SK-N-SH (cell line): ENCODE measurements at regions not wholly inside any gene's neighbourhood (a gene's known extent, or its start where the extent isn't known, plus 50 kb on each side); places are given as distances from the start of the nearest gene placed in this dataset.

Source experiments
- CTCF ChIA-PET: fragments of 300-600, 350-600 bp; formaldehyde crosslinking; extraction: SDS; loops from one replicate; lab custom pipeline; 2021; lab: Yijun Ruan, JAX
- POLR2A ChIA-PET: fragments of 350-600 bp; sonication (Branson Sonifier 250); formaldehyde crosslinking; extraction: SDS; loops from one replicate; lab custom pipeline; 2020; ENCODE audit warnings: antibody characterized with exemption, inconsistent platforms; lab: Yijun Ruan, JAX
- DNase-seq: peaks from one replicate; pipeline ENCODE4 v3.0.0; 2012
- H2AFZ ChIP-seq: fragments of 200-600 bp; sonication (generic); 2 replicates; pipeline ENCODE4 v1.8.1; 2016; ENCODE audit warnings: antibody characterized with exemption, mild to moderate bottlenecking, low read depth
- H3F3A ChIP-seq: fragments of 200-600 bp; sonication (generic); replicated peaks from 2 replicates; pipeline ENCODE3; 2016; ENCODE audit warnings: antibody characterized with exemption, mild to moderate bottlenecking; ENCODE audit not compliant: insufficient read depth
- H3K27ac ChIP-seq, 2 experiments: fragments of 200-500 bp in 1 of 2; fragments of 200-600 bp in 1 of 2; sonication (Bioruptor generic) in 1 of 2; sonication (generic), shearing (Covaris generic) in 1 of 2; 2 replicates each; pipeline versions ENCODE4 v1.5.1 to v1.6.1; 2014 to 2016; ENCODE audit warnings: low read depth in 2 of 2, inconsistent platforms in 1 of 2, low read length in 1 of 2, mild to moderate bottlenecking in 1 of 2, mixed read lengths in 1 of 2
- H3K27me3 ChIP-seq: fragments of 200-600 bp; sonication (generic), shearing (Covaris generic); 2 replicates; pipeline ENCODE4 v1.6.1; 2016; ENCODE audit warnings: mixed run types; ENCODE audit not compliant: insufficient read depth
- H3K36me3 ChIP-seq, 2 experiments: fragments of 200-500 bp in 1 of 2; fragments of 200-600 bp in 1 of 2; sonication (Bioruptor generic) in 1 of 2; sonication (generic) in 1 of 2; replicated peaks in 1 of 2; 2 replicates each; pipeline versions ENCODE3 to v1.5.1; 2014 to 2016; ENCODE audit warnings: low read length in 1 of 2, mild to moderate bottlenecking in 1 of 2; ENCODE audit not compliant: insufficient read depth in 2 of 2, control insufficient read depth in 1 of 2
- H3K4me1 ChIP-seq, 2 experiments: fragments of 200-500 bp in 1 of 2; fragments of 200-600 bp in 1 of 2; sonication (Bioruptor generic) in 1 of 2; sonication (generic), shearing (Covaris generic) in 1 of 2; 2 replicates each; pipeline versions ENCODE4 v1.5.1 to v1.6.1; 2014 to 2016; ENCODE audit warnings: low read depth in 1 of 2, low read length in 1 of 2, mixed run types in 1 of 2; ENCODE audit not compliant: insufficient read depth in 2 of 2, control insufficient read depth in 1 of 2
- H3K4me2 ChIP-seq: fragments of 200-600 bp; sonication (generic), shearing (Covaris generic); 2 replicates; pipeline ENCODE4 v1.6.1; 2017; ENCODE audit warnings: mixed run types
- H3K4me3 ChIP-seq, 2 experiments: fragments of 200-500 bp in 1 of 2; fragments of 200-600 bp in 1 of 2; sonication (Bioruptor generic) in 1 of 2; sonication (generic), shearing (Covaris generic) in 1 of 2; 2 replicates each; pipeline versions ENCODE4 v1.5.1 to v1.8.1; 2014 to 2016; ENCODE audit warnings: low read depth in 2 of 2, inconsistent platforms in 1 of 2, low read length in 1 of 2, mild to moderate bottlenecking in 1 of 2, mixed read lengths in 1 of 2, moderate library complexity in 1 of 2
- H3K79me2 ChIP-seq: fragments of 200-600 bp; sonication (generic); 2 replicates; pipeline ENCODE4 v1.8.1; 2017; ENCODE audit warnings: mild to moderate bottlenecking; ENCODE audit not compliant: insufficient read depth
- H3K9ac ChIP-seq: fragments of 200-600 bp; sonication (generic); 2 replicates; pipeline ENCODE4 v1.6.1; 2017; ENCODE audit warnings: mixed run types
- H3K9me2 ChIP-seq: fragments of 200-600 bp; sonication (generic); 2 replicates; pipeline ENCODE4 v1.6.1; 2017; ENCODE audit warnings: mixed run types
- H3K9me3 ChIP-seq: fragments of 200-600 bp; sonication (generic); 2 replicates; pipeline ENCODE4 v1.6.1; 2017; ENCODE audit warnings: mixed run types, mild to moderate bottlenecking, moderate library complexity
- H4K20me1 ChIP-seq: fragments of 200-600 bp; sonication (generic); 2 replicates; pipeline ENCODE4 v1.6.1; 2017; ENCODE audit warnings: mild to moderate bottlenecking, mixed run types; ENCODE audit not compliant: insufficient read depth
- CHD2 ChIP-seq: fragments of 150-350 bp; IDR thresholded peaks from 2 replicates; pipeline ENCODE4 v1.6.1; 2018; ENCODE audit warnings: low read length; ENCODE audit not compliant: partially characterized antibody
- EP300 ChIP-seq, 2 experiments: IDR thresholded peaks; 2 replicates each; pipeline versions ENCODE4 v1.4.0 to v1.6.1; 2012; ENCODE audit warnings: borderline replicate concordance in 1 of 2, low read depth in 1 of 2, low read length in 1 of 2
- EZH2phosphoT487 ChIP-seq: fragments of 200-600 bp; sonication (generic); IDR thresholded peaks from 2 replicates; pipeline ENCODE4 v1.6.1; 2017; ENCODE audit warnings: low read depth, mixed run types, mild to moderate bottlenecking, antibody characterized with exemption, moderate library complexity, borderline replicate concordance
- FOSL2 ChIP-seq: IDR thresholded peaks from 2 replicates; pipeline ENCODE4 v1.4.0; 2012; ENCODE audit warnings: low read depth, mild to moderate bottlenecking, moderate library complexity, borderline replicate concordance
- FOXJ3 ChIP-seq: sonication (generic); formaldehyde crosslinking; IDR thresholded peaks from 2 replicates; pipeline ENCODE4 v1.5.1; 2020; ENCODE audit warnings: mild to moderate bottlenecking, missing genetic modification reagents
- FOXM1 ChIP-seq: IDR thresholded peaks from 2 replicates; pipeline ENCODE4 v1.4.0; 2012; ENCODE audit warnings: low read depth, mild to moderate bottlenecking
- GATA2 ChIP-seq: sonication (generic); formaldehyde crosslinking; IDR thresholded peaks from 2 replicates; pipeline ENCODE4 v1.5.0; 2020; ENCODE audit warnings: mild to moderate bottlenecking, missing genetic modification reagents
- MXI1 ChIP-seq: IDR thresholded peaks from 2 replicates; pipeline ENCODE4 v1.6.1; 2012; ENCODE audit warnings: mild to moderate bottlenecking, low read depth, low read length, improper control_type of control experiment
- NFIC ChIP-seq: IDR thresholded peaks from 2 replicates; pipeline ENCODE4 v1.4.0; 2012; ENCODE audit warnings: borderline replicate concordance
- POLR2AphosphoS5 ChIP-seq: IDR thresholded peaks from 2 replicates; pipeline ENCODE4 v1.6.1; 2012; ENCODE audit warnings: low read depth, low read length
- RAD21 ChIP-seq: IDR thresholded peaks from 2 replicates; pipeline ENCODE4 v1.6.1; 2012; ENCODE audit warnings: mild to moderate bottlenecking, low read length
- RFX5 ChIP-seq: IDR thresholded peaks from 2 replicates; pipeline ENCODE4 v1.6.1; 2012; ENCODE audit warnings: mild to moderate bottlenecking, improper control_type of control experiment, low read length
- RXRA ChIP-seq: IDR thresholded peaks from 2 replicates; pipeline ENCODE4 v1.4.0; 2012; ENCODE audit warnings: low read depth, mild to moderate bottlenecking, borderline replicate concordance
- SIN3A ChIP-seq: IDR thresholded peaks from 2 replicates; pipeline ENCODE4 v1.6.1; 2012; ENCODE audit warnings: low read depth, mild to moderate bottlenecking, low read length, moderate library complexity, borderline replicate concordance
- SMC3 ChIP-seq: IDR thresholded peaks from 2 replicates; pipeline ENCODE4 v1.6.1; 2012; ENCODE audit warnings: low read depth, low read length, improper control_type of control experiment
- TCF12 ChIP-seq: IDR thresholded peaks from 2 replicates; pipeline ENCODE4 v1.4.0; 2012
- YY1 ChIP-seq: IDR thresholded peaks from 2 replicates; pipeline ENCODE4 v1.4.0; 2012; ENCODE audit warnings: low read depth, mild to moderate bottlenecking
- WGBS: methylation state at CpG from one replicate; pipeline ENCODE4 v1.1.6; 2017; ENCODE audit warnings: low lambda C conversion rate; 5-methylcytosine and 5-hydroxymethylcytosine counted together
- TF ChIP-seq, protein P1 (sequence below): IDR thresholded peaks from 2 replicates; pipeline ENCODE4 v1.4.0; 2012; ENCODE audit warnings: low read depth, borderline replicate concordance
- TF ChIP-seq, protein P2 (sequence below): IDR thresholded peaks from 2 replicates; pipeline ENCODE4 v1.6.1; 2012; ENCODE audit warnings: mild to moderate bottlenecking, low read depth, low read length, moderate library complexity

DNA sequence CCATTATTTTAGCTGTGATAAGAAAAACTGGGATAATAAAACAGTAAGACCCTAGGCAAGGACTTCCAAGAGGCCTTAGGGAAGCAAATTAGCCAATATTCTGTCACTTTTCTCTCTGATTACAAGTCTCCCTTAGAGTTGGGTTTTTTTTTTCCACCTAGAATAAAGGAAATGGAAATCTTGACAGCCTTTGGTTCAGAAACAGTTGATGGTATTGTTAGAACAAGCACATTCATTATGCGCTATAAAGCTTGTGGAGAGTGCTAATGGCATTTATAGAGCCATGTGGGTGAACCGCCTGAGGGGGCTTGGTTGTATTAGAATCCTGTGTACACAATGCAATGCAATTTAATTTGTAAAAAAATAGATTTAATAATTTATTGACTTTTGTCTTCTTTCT, 88.9 kb upstream of the OGFRL1 start:
- POLR2A ChIA-PET, result no interaction called here
- Histone ChIP-seq H4K20me1 (no peaks in the 10 kb centered on the region), H3K36me3 (no peaks in the 10 kb centered on the region), H3K9ac (no peak overlapping the region), H3K27ac (no peak overlapping the region), H3K4me3 (no peak overlapping the region), H3K27me3 (no peaks in the 10 kb centered on the region), H2AFZ (no peak overlapping the region), H3K4me2 (no peak overlapping the region), H3K4me1 (peaks cover 0 to 6% of the 10 kb centered on the region in 2 experiments; a peak in 1 of 4 replicates), H3K9me2 (no peaks in the 10 kb centered on the region), H3K79me2 (no peaks in the 10 kb centered on the region), H3K9me3 (no peaks in the 10 kb centered on the region), H3F3A (peaks cover 3% of the 10 kb centered on the region)
- WGBS, result 88% methylated on average over 2 of the region's 2 CpGs
- TF ChIP-seq YY1, result no peak
- CTCF ChIA-PET, result interaction anchor here (1.0 to 1.5 kb wide), 3 partner anchors 9 to 155 kb away, joined by 3 to 6 read pairs (median 3); no protein-coding TSS in a partner anchor
- DNase-seq, result no peak

DNA sequence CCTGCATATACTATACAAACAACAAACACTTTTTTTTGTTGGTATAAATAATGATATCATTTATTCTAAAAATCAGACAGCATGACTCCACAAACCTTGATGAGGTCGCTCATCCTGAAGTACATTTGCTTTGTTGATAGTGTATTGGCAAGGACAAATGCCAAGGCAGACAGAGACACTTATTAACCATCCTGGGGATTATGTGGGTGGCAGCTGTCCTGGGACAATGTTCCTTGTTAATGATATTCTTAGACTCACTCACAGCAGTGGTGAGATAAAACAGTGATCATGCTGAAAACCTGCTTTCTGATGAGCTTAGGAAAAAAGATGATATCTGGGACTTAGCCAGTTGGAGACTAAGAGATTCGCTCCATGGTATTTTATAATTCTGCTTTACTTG, 85.4 kb upstream of the OGFRL1 start:
- DNase-seq, result no peak
- H3K4me3 ChIP-seq, result no peak overlapping the region
- no peak overlapping the region for H2AFZ ChIP-seq
- no peaks in the 10 kb centered on the region for H3F3A ChIP-seq
- no peaks in the 10 kb centered on the region for H4K20me1 ChIP-seq
- no peaks in the 10 kb centered on the region for H3K9me3 ChIP-seq
- WGBS, result 66% methylated on average over 2 of the region's 2 CpGs
- no peaks in the 10 kb centered on the region for H3K9me2 ChIP-seq
- no peaks in the 10 kb centered on the region for H3K79me2 ChIP-seq
- no peak overlapping the region for H3K4me2 ChIP-seq
- H3K36me3 ChIP-seq, result no peaks in the 10 kb centered on the region
- POLR2A ChIA-PET, result no interaction called here
- no peak overlapping the region for H3K27ac ChIP-seq
- no peaks in the 10 kb centered on the region for H3K27me3 ChIP-seq
- TF ChIP-seq TCF12 (no peak), RAD21 (no peak), NFIC (no peak), YY1 (no peak), CHD2 (no peak), MXI1 (no peak), SIN3A (no peak)
- H3K4me1 ChIP-seq, result no peaks in the 10 kb centered on the region
- CTCF ChIA-PET, result no interaction called here
- H3K9ac ChIP-seq, result no peak overlapping the region

GRCh38 chr6:71204741-71205140, 83.9 kb upstream of the OGFRL1 start:
- Histone ChIP-seq H3K27me3 (no peaks in the 10 kb centered on the region), H3K9me3 (no peaks in the 10 kb centered on the region), H3F3A (no peaks in the 10 kb centered on the region), H3K4me2 (no peak overlapping the region), H3K9ac (no peak overlapping the region), H3K4me3 (no peak overlapping the region), H3K79me2 (no peaks in the 10 kb centered on the region), H2AFZ (no peak overlapping the region), H3K9me2 (no peaks in the 10 kb centered on the region), H4K20me1 (no peaks in the 10 kb centered on the region), H3K36me3 (no peaks in the 10 kb centered on the region), H3K4me1 (no peaks in the 10 kb centered on the region), H3K27ac (no peak overlapping the region)
- POLR2A ChIA-PET, result no interaction called here
- 92% methylated on average over 6 of the region's 6 CpGs for WGBS
- CTCF ChIA-PET, result interaction anchor here (1.0 kb wide), 1 partner anchor 14 kb away, joined by 3 read pairs; no protein-coding TSS in a partner anchor
- DNase-seq, result no peak
- no peak for TF ChIP-seq FOSL2
- no peak for TF ChIP-seq RFX5
- TF ChIP-seq POLR2AphosphoS5, result no peak
- TF ChIP-seq FOXM1, result no peak
- no peak for TF ChIP-seq FOXJ3 (CRISPR knock-in tag)
- TF ChIP-seq, protein P1, sequence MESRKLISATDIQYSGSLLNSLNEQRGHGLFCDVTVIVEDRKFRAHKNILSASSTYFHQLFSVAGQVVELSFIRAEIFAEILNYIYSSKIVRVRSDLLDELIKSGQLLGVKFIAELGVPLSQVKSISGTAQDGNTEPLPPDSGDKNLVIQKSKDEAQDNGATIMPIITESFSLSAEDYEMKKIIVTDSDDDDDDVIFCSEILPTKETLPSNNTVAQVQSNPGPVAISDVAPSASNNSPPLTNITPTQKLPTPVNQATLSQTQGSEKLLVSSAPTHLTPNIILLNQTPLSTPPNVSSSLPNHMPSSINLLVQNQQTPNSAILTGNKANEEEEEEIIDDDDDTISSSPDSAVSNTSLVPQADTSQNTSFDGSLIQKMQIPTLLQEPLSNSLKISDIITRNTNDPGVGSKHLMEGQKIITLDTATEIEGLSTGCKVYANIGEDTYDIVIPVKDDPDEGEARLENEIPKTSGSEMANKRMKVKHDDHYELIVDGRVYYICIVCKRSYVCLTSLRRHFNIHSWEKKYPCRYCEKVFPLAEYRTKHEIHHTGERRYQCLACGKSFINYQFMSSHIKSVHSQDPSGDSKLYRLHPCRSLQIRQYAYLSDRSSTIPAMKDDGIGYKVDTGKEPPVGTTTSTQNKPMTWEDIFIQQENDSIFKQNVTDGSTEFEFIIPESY, result no peak
- no peak for TF ChIP-seq MXI1
- TF ChIP-seq, protein P2, sequence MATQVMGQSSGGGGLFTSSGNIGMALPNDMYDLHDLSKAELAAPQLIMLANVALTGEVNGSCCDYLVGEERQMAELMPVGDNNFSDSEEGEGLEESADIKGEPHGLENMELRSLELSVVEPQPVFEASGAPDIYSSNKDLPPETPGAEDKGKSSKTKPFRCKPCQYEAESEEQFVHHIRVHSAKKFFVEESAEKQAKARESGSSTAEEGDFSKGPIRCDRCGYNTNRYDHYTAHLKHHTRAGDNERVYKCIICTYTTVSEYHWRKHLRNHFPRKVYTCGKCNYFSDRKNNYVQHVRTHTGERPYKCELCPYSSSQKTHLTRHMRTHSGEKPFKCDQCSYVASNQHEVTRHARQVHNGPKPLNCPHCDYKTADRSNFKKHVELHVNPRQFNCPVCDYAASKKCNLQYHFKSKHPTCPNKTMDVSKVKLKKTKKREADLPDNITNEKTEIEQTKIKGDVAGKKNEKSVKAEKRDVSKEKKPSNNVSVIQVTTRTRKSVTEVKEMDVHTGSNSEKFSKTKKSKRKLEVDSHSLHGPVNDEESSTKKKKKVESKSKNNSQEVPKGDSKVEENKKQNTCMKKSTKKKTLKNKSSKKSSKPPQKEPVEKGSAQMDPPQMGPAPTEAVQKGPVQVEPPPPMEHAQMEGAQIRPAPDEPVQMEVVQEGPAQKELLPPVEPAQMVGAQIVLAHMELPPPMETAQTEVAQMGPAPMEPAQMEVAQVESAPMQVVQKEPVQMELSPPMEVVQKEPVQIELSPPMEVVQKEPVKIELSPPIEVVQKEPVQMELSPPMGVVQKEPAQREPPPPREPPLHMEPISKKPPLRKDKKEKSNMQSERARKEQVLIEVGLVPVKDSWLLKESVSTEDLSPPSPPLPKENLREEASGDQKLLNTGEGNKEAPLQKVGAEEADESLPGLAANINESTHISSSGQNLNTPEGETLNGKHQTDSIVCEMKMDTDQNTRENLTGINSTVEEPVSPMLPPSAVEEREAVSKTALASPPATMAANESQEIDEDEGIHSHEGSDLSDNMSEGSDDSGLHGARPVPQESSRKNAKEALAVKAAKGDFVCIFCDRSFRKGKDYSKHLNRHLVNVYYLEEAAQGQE, result no peak
- TF ChIP-seq TCF12, result no peak
- no peak for TF ChIP-seq EP300 (IDR thresholded peaks at IDR 0.05; ENCODE audit: borderline replicate concordance in 1 of 2, low read depth in 1 of 2, low read length in 1 of 2)
- no peak for TF ChIP-seq RXRA
- TF ChIP-seq SMC3, result no peak
- TF ChIP-seq NFIC, result no peak
- no peak for TF ChIP-seq GATA2 (CRISPR knock-in tag)
- no peak for TF ChIP-seq EZH2phosphoT487
